ENCODE measurements at regions not wholly inside any gene's neighbourhood (a gene's known extent, or its start where the extent isn't known, plus 50 kb on each side); places are given as distances from the start of the nearest gene placed in this dataset.

GRCh38 chr17:74028354-74029116 lies 174.9 kb upstream of the RPL38 start:
- no peaks in the 10 kb centered on the region for H3K4me1 ChIP-seq
- H3K27me3 ChIP-seq, result peaks cover 0 to 45% (median 0%) of the 10 kb centered on the region in 9 donors
- ATAC-seq (no peak), DNase-seq (no peak)
- WGBS, 4 donors, result 68 to 72% (median 69%) methylated on average over 17 to 18 of the region's 18 CpGs
- H3K27ac ChIP-seq, result no peak overlapping the region
- no peak overlapping the region for H3K4me3 ChIP-seq
- intact Hi-C loops (cut with DNase I), result no loop called here
- H3K9me3 ChIP-seq, result no peaks in the 10 kb centered on the region
- TF ChIP-seq POLR2A (IDR thresholded peaks at IDR 0.05) (no peak), CTCF (IDR thresholded peaks at IDR 0.05) (no peak)
- H3K36me3 ChIP-seq, result no peaks in the 10 kb centered on the region

GRCh38 chr17:74031316-74032090 lies 172.0 kb upstream of the RPL38 start:
- intact Hi-C loops (cut with DNase I), result no loop called here
- peaks cover 0 to 38% (median 0%) of the 10 kb centered on the region in 9 donors for H3K27me3 ChIP-seq
- no peak for ATAC-seq

GRCh38 chr17:74032222-74032621 lies 171.3 kb upstream of the RPL38 start:
- H3K4me3 ChIP-seq, result no peak overlapping the region
- no peaks in the 10 kb centered on the region for H3K36me3 ChIP-seq
- no peak for ATAC-seq
- no peak for DNase-seq
- H3K9me3 ChIP-seq, result no peaks in the 10 kb centered on the region
- intact Hi-C loops (cut with DNase I), result no loop called here
- peaks cover 0 to 41% (median 0%) of the 10 kb centered on the region in 9 donors for H3K27me3 ChIP-seq
- H3K27ac ChIP-seq, result no peak overlapping the region
- no peak for TF ChIP-seq POLR2A (IDR thresholded peaks at IDR 0.05)
- no peaks in the 10 kb centered on the region for H3K4me1 ChIP-seq
- WGBS, 4 donors, result 42 to 49% (median 45%) methylated on average over 6 to 7 of the region's 7 CpGs

More at GRCh38 chr17:74031316-74032090, 172.0 kb upstream of the RPL38 start:
- TF ChIP-seq POLR2A (IDR thresholded peaks at IDR 0.05) (no peak), CTCF (IDR thresholded peaks at IDR 0.05) (no peak)
- no peak overlapping the region for H3K27ac ChIP-seq
- H3K4me3 ChIP-seq, result no peak overlapping the region
- no peaks in the 10 kb centered on the region for H3K4me1 ChIP-seq
- H3K36me3 ChIP-seq, result no peaks in the 10 kb centered on the region
- WGBS, 4 donors, result 73 to 79% (median 76%) methylated on average over 17 of the region's 17 CpGs
- DNase-seq, result no peak
- H3K9me3 ChIP-seq, result no peaks in the 10 kb centered on the region

GRCh38 chr17:74037320-74037719 lies 166.2 kb upstream of the RPL38 start:
- ATAC-seq (no peak), DNase-seq (no peak)
- H3K27me3 ChIP-seq, result peaks cover 0 to 14% (median 0%) of the 10 kb centered on the region in 9 donors
- no peaks in the 10 kb centered on the region for H3K4me1 ChIP-seq
- no peaks in the 10 kb centered on the region for H3K9me3 ChIP-seq
- H3K4me3 ChIP-seq, result no peak overlapping the region
- H3K36me3 ChIP-seq, result no peaks in the 10 kb centered on the region
- no peak overlapping the region for H3K27ac ChIP-seq
- intact Hi-C loops (cut with DNase I), result no loop called here
- no peak for TF ChIP-seq POLR2A (IDR thresholded peaks at IDR 0.05)
- no peak for TF ChIP-seq CTCF (IDR thresholded peaks at IDR 0.05)
- 11 to 18% (median 15%) methylated on average over 4 of the region's 4 CpGs for WGBS, 4 donors
